AG08396 (cell line): ENCODE measurements at regions not wholly inside any gene's neighbourhood (a gene's known extent, or its start where the extent isn't known, plus 50 kb on each side); places are given as distances from the start of the nearest gene placed in this dataset.

Experiments
- DNase-seq: peaks from one replicate; pipeline ENCODE4 v3.0.0; 2012; ENCODE audit warnings: low spot score, mixed read lengths

- no peak for DNase-seq
These were observed 119.8 kb upstream of the SLC25A33 start for GRCh38 chr1:9419369-9420041.

GRCh38 chr1:9420835-9421532 is 118.3 kb upstream of the SLC25A33 start:
- no peak for DNase-seq

- no peak for DNase-seq
These were observed 117.8 kb upstream of the SLC25A33 start for GRCh38 chr1:9421533-9421873.

GRCh38 chr1:9422321-9422720 is 116.9 kb upstream of the SLC25A33 start:
- no peak for DNase-seq

- DNase-seq = no peak
These were observed 116.3 kb upstream of the SLC25A33 start for GRCh38 chr1:9422911-9423505.

GRCh38 chr1:9424261-9424660 is 115.0 kb upstream of the SLC25A33 start:
- DNase-seq = no peak

GRCh38 chr1:9425859-9426258 is 113.4 kb upstream of the SLC25A33 start:
- no peak for DNase-seq

GRCh38 chr1:9426291-9426711 is 113.0 kb upstream of the SLC25A33 start:
- no peak for DNase-seq

- DNase-seq = no peak
These were observed 111.9 kb upstream of the SLC25A33 start for GRCh38 chr1:9427388-9427787.

- DNase-seq = peak; percentile 95
These were observed 110.5 kb upstream of the SLC25A33 start for GRCh38 chr1:9428601-9429341.

- no peak for DNase-seq
These were observed 109.9 kb upstream of the SLC25A33 start for GRCh38 chr1:9429342-9429711.

- no peak for DNase-seq
These were observed 104.8 kb upstream of the SLC25A33 start for GRCh38 chr1:9434247-9435152.

- DNase-seq = no peak
These were observed 104.1 kb upstream of the SLC25A33 start for GRCh38 chr1:9435153-9435636.

- no peak for DNase-seq
These were observed 103.2 kb upstream of the SLC25A33 start for GRCh38 chr1:9435854-9436640.

GRCh38 chr1:9437961-9438430 is 101.3 kb upstream of the SLC25A33 start:
- DNase-seq = peak; percentile 58

GRCh38 chr1:9438431-9439073 is 100.7 kb upstream of the SLC25A33 start:
- peak; percentile 74 for DNase-seq

- DNase-seq = no peak
These were observed 100.0 kb upstream of the SLC25A33 start for GRCh38 chr1:9439074-9439761.

- no peak for DNase-seq
These were observed 99.0 kb upstream of the SLC25A33 start for GRCh38 chr1:9440261-9440660.

GRCh38 chr1:9440763-9441194 is 98.5 kb upstream of the SLC25A33 start:
- DNase-seq = no peak
